ENCODE measurements at regions not wholly inside any gene's neighbourhood (a gene's known extent, or its start where the extent isn't known, plus 50 kb on each side); places are given as distances from the start of the nearest gene placed in this dataset.

- no peak for TF ChIP-seq SP1 (CRISPR knock-in tag; conservative IDR thresholded peaks at IDR 0.05)
- TF ChIP-seq CTCF (IDR thresholded peaks at IDR 0.05): no peak
- TF ChIP-seq, protein P1, sequence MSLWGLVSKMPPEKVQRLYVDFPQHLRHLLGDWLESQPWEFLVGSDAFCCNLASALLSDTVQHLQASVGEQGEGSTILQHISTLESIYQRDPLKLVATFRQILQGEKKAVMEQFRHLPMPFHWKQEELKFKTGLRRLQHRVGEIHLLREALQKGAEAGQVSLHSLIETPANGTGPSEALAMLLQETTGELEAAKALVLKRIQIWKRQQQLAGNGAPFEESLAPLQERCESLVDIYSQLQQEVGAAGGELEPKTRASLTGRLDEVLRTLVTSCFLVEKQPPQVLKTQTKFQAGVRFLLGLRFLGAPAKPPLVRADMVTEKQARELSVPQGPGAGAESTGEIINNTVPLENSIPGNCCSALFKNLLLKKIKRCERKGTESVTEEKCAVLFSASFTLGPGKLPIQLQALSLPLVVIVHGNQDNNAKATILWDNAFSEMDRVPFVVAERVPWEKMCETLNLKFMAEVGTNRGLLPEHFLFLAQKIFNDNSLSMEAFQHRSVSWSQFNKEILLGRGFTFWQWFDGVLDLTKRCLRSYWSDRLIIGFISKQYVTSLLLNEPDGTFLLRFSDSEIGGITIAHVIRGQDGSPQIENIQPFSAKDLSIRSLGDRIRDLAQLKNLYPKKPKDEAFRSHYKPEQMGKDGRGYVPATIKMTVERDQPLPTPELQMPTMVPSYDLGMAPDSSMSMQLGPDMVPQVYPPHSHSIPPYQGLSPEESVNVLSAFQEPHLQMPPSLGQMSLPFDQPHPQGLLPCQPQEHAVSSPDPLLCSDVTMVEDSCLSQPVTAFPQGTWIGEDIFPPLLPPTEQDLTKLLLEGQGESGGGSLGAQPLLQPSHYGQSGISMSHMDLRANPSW (CRISPR knock-in tag; conservative IDR thresholded peaks at IDR 0.05; ENCODE audit: low read depth): no peak
- no peak for TF ChIP-seq ZNF263 (CRISPR knock-in tag; IDR thresholded peaks at IDR 0.05; ENCODE audit: low read depth)
- TF ChIP-seq SOX15 (CRISPR knock-in tag; IDR thresholded peaks at IDR 0.05): no peak
- TF ChIP-seq MAX (CRISPR knock-in tag; IDR thresholded peaks at IDR 0.05): no peak
- TF ChIP-seq ARID4B (CRISPR knock-in tag; IDR thresholded peaks at IDR 0.05; ENCODE audit: borderline replicate concordance): no peak
- TF ChIP-seq EMX1 (CRISPR knock-in tag; IDR thresholded peaks at IDR 0.05): no peak
- TF ChIP-seq TCF7 (CRISPR knock-in tag; IDR thresholded peaks at IDR 0.05; ENCODE audit: low read depth): no peak
These were observed 213.8 kb downstream of the NEBL start for GRCh38 chr10:20683345-20683744.

Data from WTC11 (cell line).